HG03342 (cell line): ENCODE measurements at regions not wholly inside any gene's neighbourhood (a gene's known extent, or its start where the extent isn't known, plus 50 kb on each side); places are given as distances from the start of the nearest gene placed in this dataset.

ENCODE experiments used
- ATAC-seq: cut with Tn5 transposase; IDR thresholded peaks from one replicate; pipeline ENCODE4 v1.9.1; 2021; ENCODE audit warnings: mild to moderate bottlenecking, moderate library complexity; ENCODE audit not compliant: unreplicated experiment

DNA sequence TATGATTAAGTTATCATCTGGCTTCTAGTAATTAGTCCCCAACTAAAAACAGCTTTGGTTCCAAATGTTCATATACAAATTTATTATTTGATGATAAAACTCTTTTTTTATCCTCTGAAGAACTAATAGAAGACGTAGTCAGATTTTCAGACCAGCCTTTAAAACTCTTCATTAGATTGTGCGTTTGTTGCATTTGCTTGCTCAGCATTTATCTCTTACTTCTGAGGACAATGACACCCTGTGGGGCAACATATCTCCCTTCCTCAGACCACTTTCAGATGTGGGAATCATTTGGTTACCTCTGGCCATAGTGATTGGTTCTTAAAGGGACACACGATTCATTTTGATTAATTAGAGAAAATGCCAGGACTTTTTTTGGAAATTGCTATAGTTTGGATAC, 481.8 kb downstream of the HAO1 start:
- ATAC-seq: no peak

DNA sequence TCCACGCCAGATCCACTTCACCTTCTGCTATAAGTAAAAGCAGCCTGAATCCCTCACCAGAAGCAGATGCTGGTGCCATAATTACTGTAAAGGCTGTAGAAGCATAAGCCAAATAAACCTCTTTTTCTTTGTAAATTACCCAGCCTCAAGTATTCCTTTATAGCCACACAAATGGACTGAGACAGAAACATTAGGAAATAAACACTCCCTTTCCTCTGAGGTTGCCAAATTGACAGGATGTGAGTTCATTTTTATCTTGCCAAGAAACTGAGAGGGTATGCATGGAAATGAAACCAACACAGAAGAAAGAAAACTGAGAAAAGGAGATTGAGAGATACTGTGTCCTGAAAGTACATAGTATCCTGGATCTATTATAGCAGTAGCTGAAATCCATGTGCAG, 481.2 kb downstream of the HAO1 start:
- ATAC-seq: no peak

DNA sequence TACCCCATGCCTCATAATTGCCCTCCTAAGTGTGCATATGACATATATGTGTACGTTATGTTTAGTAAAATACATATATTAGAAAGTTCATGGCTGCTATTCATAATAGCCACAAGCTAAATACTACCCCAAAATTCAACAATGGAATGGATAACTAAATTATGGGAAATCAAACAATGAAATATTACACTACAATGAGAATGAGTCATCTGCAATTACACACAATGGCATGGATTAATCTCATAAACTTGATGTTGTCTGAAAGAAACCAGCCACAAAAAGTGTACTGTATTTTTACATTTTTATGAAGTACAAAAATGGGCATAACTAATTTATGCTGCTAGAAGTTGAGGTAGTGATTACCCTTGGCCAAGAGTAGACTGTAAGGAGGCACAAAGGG, 477.0 kb downstream of the HAO1 start:
- no peak for ATAC-seq

DNA sequence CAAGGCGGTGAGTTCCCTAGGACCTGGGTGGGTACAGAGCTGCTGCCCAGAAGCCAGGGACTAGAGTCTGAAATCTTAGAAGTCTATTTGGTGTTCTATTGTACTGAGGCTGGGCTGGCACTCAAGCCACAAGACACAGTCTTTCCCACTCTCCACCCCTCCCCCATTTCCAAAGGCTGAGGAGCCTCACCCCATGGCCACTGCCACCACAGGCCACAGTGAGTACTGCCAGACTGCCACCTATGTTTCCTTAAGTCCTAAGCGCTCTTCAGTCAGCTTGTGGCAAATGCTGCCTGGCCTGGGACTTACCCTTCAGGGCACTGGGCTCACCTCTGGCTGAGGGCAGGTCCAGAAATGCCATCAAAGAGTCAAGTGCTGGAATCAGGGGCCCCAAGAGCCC, 469.3 kb downstream of the HAO1 start:
- ATAC-seq: no peak

DNA sequence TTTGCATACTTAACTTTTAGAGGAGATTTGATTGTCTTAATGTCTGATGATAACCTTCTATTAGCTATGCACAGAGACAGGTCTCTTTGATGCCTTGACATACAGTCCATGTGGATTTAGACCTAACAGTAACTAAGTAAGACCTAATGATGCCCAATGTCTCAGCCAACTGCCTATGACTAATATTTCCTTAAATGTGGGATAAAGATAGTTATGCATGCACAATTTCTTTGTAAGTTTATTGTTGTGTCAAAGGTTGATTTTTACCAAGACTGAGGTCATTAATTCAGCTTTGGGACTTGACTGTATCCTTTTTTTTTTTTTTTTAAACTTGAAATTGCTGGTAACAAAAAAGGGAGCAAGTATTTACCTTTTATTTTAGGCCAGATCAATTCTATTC, 450.0 kb downstream of the HAO1 start:
- ATAC-seq: no peak

DNA sequence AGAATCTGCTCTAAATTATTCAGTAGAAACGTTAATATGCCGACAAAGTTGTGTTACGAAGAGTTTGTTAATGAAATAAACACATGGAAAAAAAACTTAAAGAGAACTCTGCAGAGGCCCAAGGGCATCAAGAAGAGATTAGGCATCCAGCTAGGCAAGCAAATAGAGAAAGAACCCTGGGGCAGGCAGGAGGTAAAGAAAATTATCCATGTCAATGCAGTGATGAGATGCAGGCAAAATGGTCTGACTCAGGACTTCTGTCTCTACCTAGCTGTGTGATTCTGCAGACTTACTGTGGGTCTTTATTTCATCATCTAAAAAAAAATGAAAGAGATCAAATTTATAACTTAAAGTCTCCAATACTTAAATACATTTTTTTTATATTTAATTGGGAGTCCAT, 448.0 kb downstream of the HAO1 start:
- ATAC-seq: no peak

DNA sequence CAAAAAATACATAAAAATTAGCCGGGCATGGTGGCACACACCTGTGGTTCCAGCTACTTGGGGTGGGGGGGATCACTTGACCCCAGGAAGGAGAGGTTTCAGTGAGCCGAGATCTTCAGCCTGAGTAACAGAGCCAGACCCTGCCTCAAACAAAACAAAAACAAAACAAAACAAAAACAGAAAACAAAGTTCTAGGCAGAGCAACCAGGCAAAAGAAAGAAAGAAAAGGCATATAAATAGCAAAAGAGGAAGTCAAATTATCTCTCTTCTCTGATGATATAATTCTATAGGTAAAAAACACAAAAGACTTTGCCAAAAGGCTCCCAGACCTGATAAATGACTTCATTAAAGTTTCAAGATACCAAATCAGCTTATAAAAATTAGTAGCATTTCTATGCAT, 446.9 kb downstream of the HAO1 start:
- no peak for ATAC-seq

DNA sequence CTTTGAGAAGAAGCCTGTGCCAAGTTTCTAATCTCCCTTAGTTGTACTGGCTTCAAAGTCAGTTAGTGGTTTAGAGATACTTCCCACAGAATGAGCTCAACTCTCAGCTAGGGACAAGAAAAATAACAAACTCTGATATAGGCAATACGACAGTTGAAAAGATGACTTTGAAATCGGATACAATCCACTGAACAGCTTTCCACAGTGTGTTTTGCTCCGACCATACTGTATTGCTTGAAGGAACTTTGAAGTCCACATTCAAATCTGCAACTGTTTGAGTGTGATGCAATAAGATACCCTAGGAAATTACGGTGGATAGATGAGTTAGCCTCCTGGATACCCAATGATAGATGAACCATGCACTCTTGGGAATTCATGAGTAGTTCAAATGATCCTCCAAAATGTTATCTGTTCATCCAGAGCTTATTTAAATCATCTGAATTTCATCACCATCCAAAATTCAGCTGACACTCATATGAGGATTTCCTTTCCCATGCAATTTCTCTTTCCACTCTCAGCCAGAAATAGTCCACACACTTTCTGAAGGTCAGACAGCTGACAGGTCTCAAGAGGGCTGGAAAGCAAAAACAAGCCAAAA, 443.8 kb downstream of the HAO1 start:
- ATAC-seq: no peak

DNA sequence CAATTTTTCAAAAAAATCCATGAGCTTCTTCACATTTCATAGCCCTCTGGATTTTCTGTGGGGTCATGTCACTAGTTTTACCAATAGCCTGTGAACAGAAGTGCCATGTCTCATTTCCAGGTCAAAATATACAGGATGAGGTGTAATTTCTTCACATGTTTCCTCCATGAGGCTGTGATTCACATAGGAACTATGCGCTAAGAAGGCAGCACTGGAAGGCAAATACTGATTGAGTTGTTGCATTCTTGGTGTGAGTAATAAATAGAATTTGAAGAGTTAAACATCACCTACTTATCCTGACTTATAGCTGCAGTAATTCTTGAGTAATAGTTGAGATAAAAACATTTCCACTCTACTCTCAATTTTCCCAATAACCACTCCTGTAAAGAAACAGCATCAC, 442.3 kb downstream of the HAO1 start:
- no peak for ATAC-seq

DNA sequence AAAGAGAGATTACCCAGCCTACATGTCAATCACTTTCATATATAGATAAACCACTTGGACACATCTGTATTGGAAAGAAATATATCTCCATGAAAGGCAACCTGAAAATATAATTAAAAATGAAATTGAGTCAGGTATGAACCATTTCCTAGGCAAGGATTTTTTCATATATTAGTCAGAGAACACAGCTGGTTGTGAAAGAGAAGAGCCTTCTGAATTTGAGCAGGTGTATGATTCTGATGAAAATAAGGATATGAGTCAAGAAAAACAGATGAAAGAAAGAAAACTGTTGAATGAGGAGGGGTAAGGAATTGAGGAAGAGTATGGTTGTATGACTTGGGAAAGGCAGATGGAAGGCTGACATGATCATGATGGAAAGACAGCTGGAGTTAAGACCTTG, 441.1 kb downstream of the HAO1 start:
- ATAC-seq: no peak

DNA sequence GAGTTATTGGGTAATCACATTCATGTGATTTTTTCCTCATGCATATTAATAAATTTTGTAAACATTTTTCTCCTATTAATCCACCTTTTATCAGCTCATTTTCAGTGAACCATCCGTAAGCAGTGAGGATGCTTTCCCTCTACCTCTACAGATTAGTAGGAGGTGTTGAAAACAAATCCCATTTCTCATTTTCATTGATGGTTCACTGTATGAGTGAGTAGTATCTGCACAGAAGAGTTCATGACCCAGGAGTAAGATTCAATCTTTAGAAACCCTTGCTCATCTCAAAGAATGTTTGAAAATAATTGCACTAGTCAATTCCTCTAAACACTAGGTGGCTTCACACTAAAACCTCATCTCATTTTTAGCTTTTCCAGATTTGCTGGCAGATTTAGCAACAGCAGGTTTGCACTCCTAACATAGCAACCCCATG, 440.0 kb downstream of the HAO1 start:
- no peak for ATAC-seq

DNA sequence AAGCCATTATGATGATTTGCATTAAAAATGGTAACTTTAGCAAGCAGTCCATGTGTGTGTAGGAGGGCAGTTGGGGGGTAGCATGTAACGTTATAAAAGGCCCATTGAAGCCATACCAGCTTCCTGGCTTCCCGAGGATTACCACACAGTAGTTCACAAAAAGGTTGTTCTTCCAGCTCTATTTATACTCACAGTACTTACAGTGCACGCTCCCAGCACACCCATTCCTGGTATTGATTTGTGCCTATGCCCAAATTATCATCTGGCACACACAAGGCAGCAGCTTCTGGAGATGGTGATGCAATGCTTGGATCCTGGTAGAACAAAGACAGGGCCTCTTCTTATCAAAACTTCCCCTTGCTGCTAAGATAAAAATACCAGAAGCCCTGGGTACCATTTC, 436.8 kb downstream of the HAO1 start:
- no peak for ATAC-seq

DNA sequence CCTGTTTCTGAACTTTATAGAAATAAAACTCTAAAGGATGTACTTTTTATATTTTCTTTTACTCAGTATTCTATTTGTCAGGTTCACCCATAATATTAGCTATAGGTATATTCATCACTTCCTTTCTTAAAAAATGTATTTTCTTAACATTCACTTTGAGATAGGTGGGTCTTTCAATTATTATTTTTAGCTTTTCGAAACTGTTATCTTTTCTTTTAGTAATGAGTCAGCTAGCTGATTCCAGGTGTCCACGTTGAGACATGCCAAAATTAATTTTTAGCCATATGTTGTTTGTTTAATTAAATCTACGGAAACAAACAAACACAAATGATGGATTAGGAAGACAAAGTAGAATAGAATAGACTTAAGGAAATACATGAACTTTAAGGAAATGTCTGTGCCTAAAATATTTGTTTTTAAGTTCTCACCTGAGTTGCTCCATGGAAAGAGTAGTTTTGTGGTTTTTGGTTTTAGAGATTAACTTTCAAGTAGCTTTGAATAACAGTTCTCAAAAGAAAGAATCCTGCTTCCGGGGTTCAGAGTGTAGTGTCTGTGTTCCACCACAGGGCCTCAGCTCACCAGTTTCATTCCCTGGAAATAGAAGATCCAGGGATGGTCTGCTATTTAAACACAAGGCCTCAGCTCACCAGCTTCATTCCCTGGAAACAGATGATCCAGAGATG, 435.0 kb downstream of the HAO1 start:
- ATAC-seq: no peak

DNA sequence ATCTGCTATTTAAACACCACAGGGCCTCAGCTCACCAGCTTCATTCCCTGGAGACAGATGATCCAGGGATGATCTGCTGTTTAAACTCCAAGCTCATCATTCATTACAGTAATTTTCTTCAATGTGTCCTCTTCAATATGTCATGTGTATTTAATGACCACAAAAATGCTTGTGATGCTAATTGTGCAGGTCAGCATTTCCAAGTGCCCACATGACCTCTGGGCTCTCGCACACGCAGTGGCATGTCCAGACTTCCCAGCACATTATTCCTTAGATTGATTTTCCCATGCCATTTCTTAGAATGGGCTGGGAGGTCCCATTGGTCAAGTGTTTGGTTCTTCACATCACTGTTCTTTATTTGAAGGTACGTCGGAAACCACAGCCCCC, 434.4 kb downstream of the HAO1 start:
- ATAC-seq: no peak

DNA sequence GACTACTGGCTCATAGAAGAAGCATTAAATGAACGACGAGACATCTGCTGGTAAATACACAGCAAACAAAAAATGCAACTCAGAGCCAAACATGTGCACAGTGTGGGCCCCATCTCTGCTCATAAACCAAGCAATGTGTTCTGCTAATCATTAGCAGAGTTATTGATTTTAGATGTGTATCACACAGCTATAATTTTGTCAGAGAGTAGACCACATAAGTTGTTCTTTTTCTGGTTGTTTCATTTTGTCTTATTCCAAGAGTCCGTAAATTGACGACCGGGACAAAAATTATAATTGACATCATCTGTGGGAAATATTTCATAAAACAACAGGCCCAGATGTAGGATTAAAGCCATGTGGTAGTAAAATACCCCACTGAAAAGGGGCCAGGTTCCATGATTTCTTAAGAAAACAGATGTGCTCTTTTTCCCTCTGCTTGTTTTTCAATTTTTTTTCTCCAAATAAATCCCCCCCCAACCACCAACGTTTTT, 423.6 kb downstream of the HAO1 start:
- ATAC-seq: no peak

DNA sequence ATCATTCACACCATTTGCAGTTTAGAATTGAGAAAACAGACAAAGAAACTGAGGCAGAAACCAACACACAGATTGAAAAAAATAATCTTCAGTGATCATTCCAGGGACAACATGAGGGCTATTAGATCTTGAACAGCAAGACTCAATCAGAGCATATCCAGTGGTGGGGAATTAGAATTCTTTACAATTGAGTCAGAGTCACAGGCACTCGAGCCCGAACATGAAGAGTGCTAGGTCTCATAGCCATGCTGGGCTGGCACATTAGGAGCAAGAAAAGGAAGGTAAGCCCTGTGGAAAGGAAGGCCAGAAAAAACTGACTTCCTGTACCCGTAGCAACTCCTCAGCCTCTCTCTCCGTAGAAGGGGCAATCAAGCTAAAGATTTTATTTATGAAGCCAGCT, 419.9 kb downstream of the HAO1 start:
- no peak for ATAC-seq

DNA sequence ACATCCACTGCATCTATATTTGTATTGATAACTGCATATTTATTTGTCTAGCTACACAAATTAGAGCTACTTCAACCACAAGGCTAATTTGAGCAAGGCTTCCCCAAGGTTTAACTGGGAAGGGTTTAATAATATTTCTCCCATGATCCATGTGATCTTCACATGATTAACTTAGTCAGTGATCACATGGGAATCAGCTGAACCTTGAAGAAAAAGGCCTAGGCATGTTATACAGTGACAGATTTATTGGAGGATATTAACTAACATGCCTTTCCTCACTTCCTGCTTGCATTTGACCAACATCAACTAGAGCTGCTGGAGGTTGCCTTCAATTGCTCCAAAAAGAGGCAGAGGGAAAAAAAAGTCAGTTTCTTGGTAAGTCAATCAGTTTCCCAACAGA, 417.0 kb downstream of the HAO1 start:
- no peak for ATAC-seq

DNA sequence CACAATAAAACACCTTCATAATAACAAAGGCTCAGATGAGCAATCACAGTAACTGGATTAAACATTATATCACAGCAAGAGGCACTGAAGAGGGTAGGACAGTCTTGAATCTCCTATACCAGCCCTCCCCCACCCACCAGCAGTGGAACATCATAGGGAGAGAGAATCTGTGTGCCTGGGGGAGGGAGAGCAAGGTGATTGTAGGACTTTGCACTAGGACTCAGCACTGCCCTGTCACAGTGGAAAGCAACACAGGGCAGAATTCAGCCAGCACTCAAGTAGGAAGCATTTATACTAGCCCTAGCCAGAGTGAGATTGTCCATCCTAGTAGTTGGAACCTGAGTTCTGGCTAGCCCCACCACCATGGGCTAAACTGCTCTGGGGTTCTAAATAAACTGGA, 400.2 kb downstream of the HAO1 start:
- no peak for ATAC-seq

DNA sequence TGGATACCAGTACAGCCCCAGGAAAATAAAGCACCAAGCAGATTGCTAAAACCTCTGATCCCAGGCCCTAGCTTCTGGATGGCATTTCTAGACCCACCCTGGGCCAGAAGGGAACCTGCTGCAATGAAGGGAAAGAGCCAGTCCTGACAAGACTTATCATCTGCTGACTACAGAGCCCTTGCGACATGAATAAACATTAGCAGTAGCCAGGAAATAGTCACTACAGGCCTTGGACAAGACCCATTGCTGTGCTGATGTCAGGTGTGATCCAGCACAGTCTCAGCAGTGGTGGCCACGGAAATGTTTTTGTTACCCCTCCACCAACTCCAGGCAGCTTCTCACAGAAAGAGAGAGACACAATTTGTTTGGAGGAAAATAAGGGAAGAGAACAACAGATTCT, 399.3 kb downstream of the HAO1 start:
- no peak for ATAC-seq

DNA sequence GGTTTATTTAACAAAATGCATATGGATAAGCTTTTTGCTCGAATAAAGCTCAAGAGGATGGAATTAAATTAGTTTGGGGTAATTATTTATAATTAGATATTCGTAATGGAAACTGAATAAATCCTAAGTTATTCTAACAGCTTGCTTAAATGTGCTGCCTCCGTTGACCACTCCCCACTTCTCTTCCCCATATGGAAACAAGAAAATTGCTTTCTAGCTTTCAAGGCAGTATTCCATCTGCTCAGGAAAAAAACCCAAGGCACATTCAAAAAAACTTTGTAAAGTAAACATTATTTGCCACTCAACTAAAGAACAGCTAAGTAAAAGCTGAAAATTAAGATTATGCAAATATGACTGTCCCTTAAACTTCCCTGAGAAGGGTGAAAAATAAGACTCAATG, 369.2 kb downstream of the HAO1 start:
- no peak for ATAC-seq

DNA sequence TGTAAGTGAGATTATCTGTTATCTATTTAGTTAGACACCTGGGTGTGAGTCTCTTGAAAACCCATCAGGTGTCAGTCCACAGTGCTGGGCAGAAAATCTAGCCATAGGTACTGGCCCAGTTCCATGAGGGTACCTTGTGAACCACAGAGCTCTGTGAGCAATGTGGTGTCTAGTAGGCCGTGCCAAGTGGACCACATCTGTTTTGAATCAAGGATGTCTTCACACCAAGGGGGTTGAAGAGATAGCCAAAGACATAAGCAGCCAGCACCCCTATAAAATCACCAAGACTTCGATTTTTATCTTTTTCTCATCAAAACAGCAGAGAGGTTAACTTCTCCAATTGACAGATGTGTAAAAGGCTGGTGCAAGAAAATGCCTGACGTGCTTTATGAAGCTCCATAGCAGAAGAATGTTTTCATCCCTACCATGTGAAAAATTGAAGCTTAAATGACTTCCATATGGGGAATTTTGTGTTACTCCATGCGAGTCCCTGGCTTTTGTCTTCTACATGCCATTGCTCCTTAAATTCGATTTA, 368.7 kb downstream of the HAO1 start:
- no peak for ATAC-seq

DNA sequence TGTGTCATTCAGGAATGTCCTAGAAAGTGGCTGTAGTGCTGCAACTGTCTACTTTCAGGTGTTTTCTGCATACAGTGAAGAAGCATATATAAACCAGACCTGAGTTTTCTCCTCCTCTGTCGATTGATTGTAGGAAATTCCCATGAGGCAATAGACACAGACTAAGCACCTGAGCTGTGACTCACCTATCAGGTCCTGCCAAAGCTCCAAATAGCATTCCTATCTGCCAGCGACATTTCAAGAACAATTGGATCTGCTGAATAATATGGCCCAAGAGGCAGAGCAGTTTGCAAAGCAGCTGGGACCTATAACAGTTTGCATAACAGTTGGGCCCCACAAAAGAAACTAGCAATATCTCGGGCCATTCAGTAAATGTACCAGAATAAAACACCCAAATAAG, 360.4 kb downstream of the HAO1 start:
- ATAC-seq: no peak
